ENCODE measurements at regions not wholly inside any gene's neighbourhood (a gene's known extent, or its start where the extent isn't known, plus 50 kb on each side); places are given as distances from the start of the nearest gene placed in this dataset.
A peak's percentile ranks its signal among the peaks of the same experiment; 100 is the strongest.

DNA sequence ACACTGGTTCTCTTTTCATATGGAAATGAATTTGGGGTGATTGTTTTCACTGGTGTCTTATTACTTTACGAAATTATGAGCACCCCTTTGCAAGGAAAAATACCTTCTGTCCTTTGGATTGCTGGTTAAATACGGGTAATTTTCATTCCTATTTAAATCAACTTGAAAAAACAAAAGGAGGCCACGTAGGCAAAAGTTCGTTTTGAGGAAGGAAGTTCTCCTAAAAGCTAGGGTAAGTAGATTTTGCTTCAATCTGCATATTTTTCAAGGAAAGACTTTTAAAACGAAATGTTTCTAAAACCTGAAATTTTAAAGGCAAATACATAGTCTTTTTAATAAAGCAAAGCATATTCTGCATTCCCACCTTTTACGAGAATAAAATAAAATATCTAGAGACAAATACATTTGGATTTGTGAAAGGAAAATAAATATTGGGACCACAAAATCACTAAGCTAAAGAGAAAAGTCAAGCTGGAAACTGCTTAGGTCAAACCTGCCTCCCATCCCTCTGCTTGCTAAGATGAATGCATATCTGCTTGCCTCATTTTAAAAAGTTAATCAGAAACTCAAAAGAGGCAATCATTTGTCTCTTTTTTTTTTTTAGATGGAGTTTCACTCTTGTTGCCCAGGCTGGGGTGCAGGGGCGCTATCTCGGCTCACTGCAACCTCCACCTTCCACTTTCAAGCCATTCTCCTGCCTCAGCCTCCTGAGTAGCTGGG lies 70.9 kb upstream of the ETS2 start:
- H4K20me1 ChIP-seq (ENCODE audit: insufficient read depth, low read length): no peaks in the 10 kb centered on the region
- H3K27ac ChIP-seq (ENCODE audit: low read depth, low read length): no peak overlapping the region
- H3K4me3 ChIP-seq (ENCODE audit: insufficient read depth, low read length): no peak overlapping the region
- H3K4me1 ChIP-seq (ENCODE audit: insufficient read depth, low read length): peaks cover 11% of the 10 kb centered on the region
- peaks cover 10% of the 10 kb centered on the region for H3K27me3 ChIP-seq (ENCODE audit: insufficient read depth, low read length)
- H3K36me3 ChIP-seq (ENCODE audit: insufficient read depth, low read length): no peaks in the 10 kb centered on the region
- H2AFZ ChIP-seq (ENCODE audit: low read length): no peak overlapping the region
- TF ChIP-seq, protein P1, sequence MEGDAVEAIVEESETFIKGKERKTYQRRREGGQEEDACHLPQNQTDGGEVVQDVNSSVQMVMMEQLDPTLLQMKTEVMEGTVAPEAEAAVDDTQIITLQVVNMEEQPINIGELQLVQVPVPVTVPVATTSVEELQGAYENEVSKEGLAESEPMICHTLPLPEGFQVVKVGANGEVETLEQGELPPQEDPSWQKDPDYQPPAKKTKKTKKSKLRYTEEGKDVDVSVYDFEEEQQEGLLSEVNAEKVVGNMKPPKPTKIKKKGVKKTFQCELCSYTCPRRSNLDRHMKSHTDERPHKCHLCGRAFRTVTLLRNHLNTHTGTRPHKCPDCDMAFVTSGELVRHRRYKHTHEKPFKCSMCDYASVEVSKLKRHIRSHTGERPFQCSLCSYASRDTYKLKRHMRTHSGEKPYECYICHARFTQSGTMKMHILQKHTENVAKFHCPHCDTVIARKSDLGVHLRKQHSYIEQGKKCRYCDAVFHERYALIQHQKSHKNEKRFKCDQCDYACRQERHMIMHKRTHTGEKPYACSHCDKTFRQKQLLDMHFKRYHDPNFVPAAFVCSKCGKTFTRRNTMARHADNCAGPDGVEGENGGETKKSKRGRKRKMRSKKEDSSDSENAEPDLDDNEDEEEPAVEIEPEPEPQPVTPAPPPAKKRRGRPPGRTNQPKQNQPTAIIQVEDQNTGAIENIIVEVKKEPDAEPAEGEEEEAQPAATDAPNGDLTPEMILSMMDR (IDR thresholded peaks at IDR 0.05; ENCODE audit: extremely low read depth, low read depth, low read length): no peak
- no peaks in the 10 kb centered on the region for H3K9me3 ChIP-seq (ENCODE audit: low read depth, low read length)
- DNase-seq (ENCODE audit: insufficient read length, low spot score, missing footprints): no peak
- H3K4me2 ChIP-seq (ENCODE audit: insufficient read depth, low read length): peak overlapping the region; percentile 88
- H3K79me2 ChIP-seq (ENCODE audit: insufficient read depth, low read length): no peaks in the 10 kb centered on the region

DNA sequence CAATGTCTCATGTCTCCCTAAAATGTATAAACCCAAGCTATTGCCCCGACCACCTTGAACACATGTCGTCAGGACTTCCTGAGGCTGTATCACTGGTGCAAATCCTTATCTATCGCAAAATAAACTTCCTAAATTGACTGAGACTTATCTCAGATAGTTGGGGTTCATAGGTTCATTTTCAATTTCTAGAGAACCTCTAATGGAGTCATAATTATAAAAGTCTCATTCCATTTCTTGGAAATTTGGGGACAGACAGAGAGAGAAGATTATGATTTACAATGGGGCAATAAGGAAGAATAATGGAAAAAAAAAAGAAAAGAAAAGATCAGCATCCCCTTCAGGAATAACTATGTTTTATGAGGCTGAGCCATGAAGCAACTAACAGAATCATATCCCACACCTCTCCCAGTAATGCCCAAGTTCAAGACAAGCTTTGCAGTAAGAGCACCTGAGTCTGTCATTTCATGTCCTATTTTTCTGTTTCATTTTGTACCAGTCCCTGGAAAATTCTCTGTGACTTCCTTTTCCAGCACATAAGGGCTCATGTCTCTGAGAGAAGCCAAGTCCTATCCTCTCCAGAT lies 70.0 kb upstream of the ETS2 start:
- H3K27ac ChIP-seq (ENCODE audit: low read depth, low read length): no peak overlapping the region
- no peaks in the 10 kb centered on the region for H3K79me2 ChIP-seq (ENCODE audit: insufficient read depth, low read length)
- H2AFZ ChIP-seq (ENCODE audit: low read length): no peak overlapping the region
- H3K9me3 ChIP-seq (ENCODE audit: low read depth, low read length): no peaks in the 10 kb centered on the region
- H3K27me3 ChIP-seq (ENCODE audit: insufficient read depth, low read length): peaks cover 10% of the 10 kb centered on the region
- peaks cover 6% of the 10 kb centered on the region for H3K4me1 ChIP-seq (ENCODE audit: insufficient read depth, low read length)
- TF ChIP-seq, protein P1 (IDR thresholded peaks at IDR 0.05; ENCODE audit: extremely low read depth, low read depth, low read length): no peak
- no peaks in the 10 kb centered on the region for H4K20me1 ChIP-seq (ENCODE audit: insufficient read depth, low read length)
- no peak for DNase-seq (ENCODE audit: insufficient read length, low spot score, missing footprints)
- no peak overlapping the region for H3K4me2 ChIP-seq (ENCODE audit: insufficient read depth, low read length)
- no peaks in the 10 kb centered on the region for H3K36me3 ChIP-seq (ENCODE audit: insufficient read depth, low read length)
- H3K4me3 ChIP-seq (ENCODE audit: insufficient read depth, low read length): no peak overlapping the region

DNA sequence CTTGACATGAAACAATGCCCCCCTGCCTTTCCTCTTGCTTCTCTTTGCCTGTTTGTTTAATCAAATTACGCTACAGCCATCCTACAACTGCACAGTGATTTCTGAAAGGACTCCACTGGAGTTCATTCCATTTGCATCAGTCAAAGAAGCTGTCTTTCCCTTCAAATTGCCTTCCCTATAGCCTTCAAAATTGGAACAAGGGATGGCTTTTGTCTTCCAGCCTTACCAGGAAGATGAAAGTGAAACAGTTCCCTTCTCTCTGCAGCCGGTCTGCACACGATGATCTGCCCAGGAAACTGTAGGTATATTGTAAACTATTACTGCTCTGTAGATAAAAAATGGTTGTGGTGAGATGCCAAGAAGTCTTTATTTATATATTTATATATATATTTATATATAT lies 65.6 kb upstream of the ETS2 start:
- Histone ChIP-seq H3K4me1 (ENCODE audit: insufficient read depth, low read length) (no peaks in the 10 kb centered on the region), H3K36me3 (ENCODE audit: insufficient read depth, low read length) (no peaks in the 10 kb centered on the region), H2AFZ (ENCODE audit: low read length) (no peak overlapping the region), H3K9me3 (ENCODE audit: low read depth, low read length) (no peaks in the 10 kb centered on the region), H4K20me1 (ENCODE audit: insufficient read depth, low read length) (no peaks in the 10 kb centered on the region), H3K4me2 (ENCODE audit: insufficient read depth, low read length) (no peak overlapping the region), H3K79me2 (ENCODE audit: insufficient read depth, low read length) (no peaks in the 10 kb centered on the region), H3K4me3 (ENCODE audit: insufficient read depth, low read length) (no peak overlapping the region), H3K27ac (ENCODE audit: low read depth, low read length) (no peak overlapping the region), H3K27me3 (ENCODE audit: insufficient read depth, low read length) (peaks cover 28% of the 10 kb centered on the region)
- TF ChIP-seq, protein P1 (IDR thresholded peaks at IDR 0.05; ENCODE audit: extremely low read depth, low read depth, low read length): no peak
- no peak for DNase-seq (ENCODE audit: insufficient read length, low spot score, missing footprints)

DNA sequence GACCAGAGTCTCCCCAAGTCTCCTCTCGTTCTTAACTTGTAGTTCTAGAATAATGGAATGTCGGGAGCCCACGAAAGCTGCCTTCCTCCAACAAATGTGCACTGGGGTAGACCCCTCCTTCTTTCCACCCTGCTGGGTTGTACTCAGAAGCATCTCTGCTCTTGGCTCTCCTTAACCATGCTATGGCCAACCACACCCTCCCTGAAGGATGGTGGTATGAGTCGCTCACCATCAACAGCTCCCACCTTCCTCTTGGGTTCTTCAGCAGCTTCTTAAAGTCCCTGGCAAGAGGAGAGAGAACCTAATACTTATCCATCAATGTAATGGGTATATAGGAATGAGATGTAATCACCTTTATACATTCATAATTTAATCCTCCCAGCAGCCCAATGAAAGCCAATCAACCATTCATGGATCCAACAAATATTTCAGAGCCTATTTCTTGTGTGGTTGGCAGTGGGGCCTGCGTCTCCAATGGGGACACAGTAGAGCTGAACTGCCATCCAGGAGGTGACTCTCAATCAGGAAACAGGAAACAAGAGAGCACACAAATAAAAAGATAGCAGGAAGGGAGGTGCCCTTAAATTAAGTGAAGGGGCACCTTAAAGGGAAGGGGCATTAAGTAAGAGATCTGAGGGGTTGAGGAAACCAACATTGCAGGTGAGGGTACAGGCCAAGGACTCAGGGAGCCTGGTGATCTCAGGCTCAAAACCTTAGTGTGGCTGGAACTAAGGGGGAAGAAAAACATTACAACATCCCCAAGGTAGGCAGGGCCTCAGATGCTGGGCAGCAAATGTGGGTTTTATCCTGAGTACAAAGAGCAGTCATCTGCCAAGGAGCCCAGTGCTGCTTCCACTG lies 64.4 kb upstream of the ETS2 start:
- H3K27me3 ChIP-seq (ENCODE audit: insufficient read depth, low read length): peaks cover 25% of the 10 kb centered on the region
- no peaks in the 10 kb centered on the region for H3K36me3 ChIP-seq (ENCODE audit: insufficient read depth, low read length)
- H2AFZ ChIP-seq (ENCODE audit: low read length): no peak overlapping the region
- H3K9me3 ChIP-seq (ENCODE audit: low read depth, low read length): no peaks in the 10 kb centered on the region
- no peaks in the 10 kb centered on the region for H4K20me1 ChIP-seq (ENCODE audit: insufficient read depth, low read length)
- H3K27ac ChIP-seq (ENCODE audit: low read depth, low read length): no peak overlapping the region
- TF ChIP-seq, protein P1 (IDR thresholded peaks at IDR 0.05; ENCODE audit: extremely low read depth, low read depth, low read length): no peak
- DNase-seq (ENCODE audit: insufficient read length, low spot score, missing footprints): no peak
- no peak overlapping the region for H3K4me2 ChIP-seq (ENCODE audit: insufficient read depth, low read length)
- no peaks in the 10 kb centered on the region for H3K79me2 ChIP-seq (ENCODE audit: insufficient read depth, low read length)
- no peaks in the 10 kb centered on the region for H3K4me1 ChIP-seq (ENCODE audit: insufficient read depth, low read length)
- no peak overlapping the region for H3K4me3 ChIP-seq (ENCODE audit: insufficient read depth, low read length)

All from osteoblast (primary cell).